LNCAP (cell line): ENCODE measurements at regions not wholly inside any gene's neighbourhood (a gene's known extent, or its start where the extent isn't known, plus 50 kb on each side); places are given as distances from the start of the nearest gene placed in this dataset.

Source experiments
- TF ChIP-seq, protein P1 (sequence below): fragments of 450-650 bp; IDR thresholded peaks from 2 replicates; pipeline ENCODE4 v1.5.1; 2017; ENCODE audit warnings: mild to moderate bottlenecking

DNA sequence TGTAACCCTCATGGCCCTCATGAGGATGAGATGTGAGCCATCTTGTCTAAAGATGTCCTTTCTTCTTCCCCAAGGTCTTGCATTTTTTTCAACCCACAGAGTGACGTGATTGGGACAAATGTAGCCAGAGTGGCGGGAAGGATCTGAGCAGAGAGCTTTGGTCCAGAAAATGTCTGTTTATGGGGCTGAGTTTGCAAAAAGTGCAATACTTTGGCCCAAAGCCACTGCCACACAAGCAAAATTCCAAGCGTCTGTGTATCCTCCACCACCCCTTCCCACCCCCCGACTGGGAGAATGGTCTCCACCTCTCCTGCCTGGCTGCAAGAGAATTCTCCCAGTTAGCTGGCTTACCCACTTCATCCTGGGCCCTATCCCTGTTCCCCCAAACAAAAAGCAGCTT is 246.9 kb upstream of the LRIG1 start:
- TF ChIP-seq, protein P1, sequence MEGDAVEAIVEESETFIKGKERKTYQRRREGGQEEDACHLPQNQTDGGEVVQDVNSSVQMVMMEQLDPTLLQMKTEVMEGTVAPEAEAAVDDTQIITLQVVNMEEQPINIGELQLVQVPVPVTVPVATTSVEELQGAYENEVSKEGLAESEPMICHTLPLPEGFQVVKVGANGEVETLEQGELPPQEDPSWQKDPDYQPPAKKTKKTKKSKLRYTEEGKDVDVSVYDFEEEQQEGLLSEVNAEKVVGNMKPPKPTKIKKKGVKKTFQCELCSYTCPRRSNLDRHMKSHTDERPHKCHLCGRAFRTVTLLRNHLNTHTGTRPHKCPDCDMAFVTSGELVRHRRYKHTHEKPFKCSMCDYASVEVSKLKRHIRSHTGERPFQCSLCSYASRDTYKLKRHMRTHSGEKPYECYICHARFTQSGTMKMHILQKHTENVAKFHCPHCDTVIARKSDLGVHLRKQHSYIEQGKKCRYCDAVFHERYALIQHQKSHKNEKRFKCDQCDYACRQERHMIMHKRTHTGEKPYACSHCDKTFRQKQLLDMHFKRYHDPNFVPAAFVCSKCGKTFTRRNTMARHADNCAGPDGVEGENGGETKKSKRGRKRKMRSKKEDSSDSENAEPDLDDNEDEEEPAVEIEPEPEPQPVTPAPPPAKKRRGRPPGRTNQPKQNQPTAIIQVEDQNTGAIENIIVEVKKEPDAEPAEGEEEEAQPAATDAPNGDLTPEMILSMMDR: no peak

DNA sequence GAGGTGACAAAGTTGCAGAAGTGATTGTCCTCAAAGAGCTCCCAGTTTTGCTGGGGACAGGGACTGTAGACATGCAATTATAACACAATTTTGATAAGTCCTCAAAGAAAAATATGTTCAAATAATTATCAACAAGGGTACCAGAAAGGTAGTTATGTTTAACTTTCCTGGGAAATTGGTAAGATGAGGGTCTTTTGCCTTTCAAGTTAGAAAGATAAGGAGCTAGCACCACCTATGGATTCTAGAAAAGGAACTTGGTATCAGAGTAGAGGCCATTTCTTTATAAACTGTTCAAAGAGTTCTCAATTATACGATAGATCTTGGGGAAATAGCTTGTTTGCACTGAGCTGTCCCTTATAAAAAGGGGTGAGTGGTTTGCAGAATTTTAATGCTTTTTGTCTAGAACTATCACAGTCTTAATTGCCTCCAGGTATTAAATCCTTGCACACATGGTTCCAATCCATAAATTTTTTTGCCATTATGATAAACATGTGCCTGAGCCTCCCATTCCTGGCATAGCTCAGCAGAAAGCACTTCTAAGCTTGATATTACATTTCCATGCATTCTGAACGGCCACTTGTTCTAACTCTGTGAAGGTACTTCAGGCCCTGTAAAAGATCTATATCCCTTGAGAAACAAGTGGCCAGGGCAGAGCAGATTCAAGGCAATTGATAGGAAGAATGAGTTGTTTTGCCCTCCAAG is 247.5 kb upstream of the LRIG1 start:
- TF ChIP-seq, protein P1: no peak

DNA sequence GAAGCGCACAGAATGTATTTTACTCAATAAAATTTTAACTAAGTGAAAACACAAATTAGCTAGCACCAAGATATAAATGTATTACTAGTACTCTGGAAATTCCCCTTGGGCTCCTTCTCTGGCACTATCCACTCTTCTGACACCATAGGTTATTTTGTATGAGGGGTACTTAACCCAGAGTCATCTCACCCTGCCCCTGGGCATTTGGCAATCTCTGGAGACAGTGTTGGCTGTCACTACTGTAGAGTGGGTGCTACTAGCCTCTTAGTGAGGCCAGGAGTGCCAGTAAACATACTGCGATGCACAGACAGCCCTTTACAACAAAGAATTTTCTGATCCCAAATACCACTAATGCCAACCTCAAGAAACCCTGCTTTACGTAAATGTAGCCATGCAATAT is 246.3 kb upstream of the KBTBD8 start:
- TF ChIP-seq, protein P1: no peak

DNA sequence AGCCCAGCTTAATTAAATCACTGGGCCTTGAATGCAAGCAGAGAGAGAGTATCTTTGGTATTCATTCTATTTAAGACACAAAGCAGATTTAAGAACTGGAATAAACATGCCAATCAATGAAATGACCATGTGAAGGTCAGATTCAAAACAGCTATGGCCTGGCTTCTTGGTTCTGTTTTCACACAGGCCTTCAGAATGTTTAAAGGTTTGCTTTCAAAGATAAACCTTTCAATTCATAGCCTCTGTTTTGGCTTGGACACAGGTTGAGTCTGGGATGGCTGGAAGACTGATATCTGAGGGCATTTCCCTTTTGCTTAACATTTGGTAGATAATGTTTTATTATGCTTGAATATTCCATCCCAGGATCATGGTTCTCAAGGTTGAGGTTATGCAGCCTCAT is 244.4 kb upstream of the KBTBD8 start:
- TF ChIP-seq, protein P1: no peak

DNA sequence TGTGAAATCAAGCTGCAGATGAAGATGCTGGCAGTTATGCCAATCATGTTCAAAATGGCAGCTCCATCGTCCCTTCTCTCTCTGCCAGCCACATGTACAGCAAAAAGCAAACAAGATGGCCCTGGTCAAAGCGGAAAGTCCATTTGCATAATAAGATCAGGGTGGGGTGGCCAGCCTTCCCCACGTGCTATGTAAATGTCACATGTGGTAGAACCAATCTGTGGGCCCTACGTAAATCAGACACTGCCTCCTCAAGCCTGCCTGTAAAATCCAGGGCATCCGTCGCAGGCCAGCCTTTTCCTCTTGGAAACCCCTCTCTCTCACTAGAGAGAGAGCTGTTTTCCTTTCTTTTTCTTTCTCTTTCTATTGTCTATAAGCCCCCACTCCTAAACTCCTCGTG is 243.5 kb upstream of the KBTBD8 start:
- TF ChIP-seq, protein P1: no peak

DNA sequence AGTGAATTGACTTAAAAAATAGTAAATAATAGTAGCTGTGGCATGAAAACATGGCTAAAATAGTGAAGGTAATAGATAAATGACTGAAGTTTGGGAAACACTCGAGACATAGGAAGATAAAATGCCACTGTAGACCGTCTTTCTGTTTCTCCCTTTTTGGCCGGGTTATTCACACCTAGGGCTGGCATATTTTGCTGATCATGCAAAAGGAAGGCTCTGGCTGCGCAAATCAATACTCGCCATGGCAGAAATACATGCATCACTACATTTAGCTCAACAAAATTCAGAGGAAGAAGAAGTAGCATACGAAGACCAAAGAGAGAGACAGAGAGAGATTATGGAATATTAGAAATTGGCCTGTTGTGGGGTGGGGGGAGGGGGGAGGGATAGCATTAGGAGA is 242.2 kb upstream of the KBTBD8 start:
- TF ChIP-seq, protein P1: no peak

DNA sequence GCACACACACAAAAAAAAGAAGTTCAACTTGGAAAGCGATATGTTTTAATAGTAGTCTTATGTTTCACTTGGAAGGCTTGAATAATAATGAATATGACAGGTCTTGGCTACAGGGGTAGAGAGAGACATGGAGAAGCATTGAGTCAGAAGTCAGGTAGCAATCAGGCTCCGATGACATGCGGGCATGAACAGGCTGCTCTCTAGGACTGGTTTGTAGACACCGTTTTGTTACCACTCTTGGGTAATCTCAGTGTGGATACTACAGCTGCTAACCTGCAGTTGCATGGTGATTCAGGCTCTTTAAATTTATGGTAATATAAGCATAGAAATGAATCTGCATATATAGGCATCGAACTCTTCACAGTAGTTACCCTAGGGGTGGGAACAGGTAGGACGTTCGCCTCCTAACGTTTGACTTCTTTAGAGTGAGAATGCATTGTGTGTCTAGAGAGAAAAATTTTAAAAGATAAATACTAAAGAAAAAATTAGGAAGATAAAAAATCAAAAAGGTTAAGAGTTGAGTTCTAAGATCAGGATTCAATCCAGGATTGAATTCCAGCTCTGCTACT is 241.6 kb upstream of the KBTBD8 start:
- TF ChIP-seq, protein P1: no peak
